H1 (cell line): ENCODE measurements at regions not wholly inside any gene's neighbourhood (a gene's known extent, or its start where the extent isn't known, plus 50 kb on each side); places are given as distances from the start of the nearest gene placed in this dataset.

ENCODE experiments used
- CTCF ChIA-PET: fragments of 300-600 bp; sonication (Branson Sonifier 250); formaldehyde crosslinking; loops from one replicate; lab custom pipeline; 2021; ENCODE audit not compliant: partially characterized antibody; lab: Charles Lee
- POLR2A ChIA-PET: fragments of 300-600 bp; sonication (Branson Sonifier 250); formaldehyde crosslinking; loops from one replicate; lab custom pipeline; 2021; ENCODE audit warnings: inconsistent platforms; ENCODE audit not compliant: partially characterized antibody; lab: Charles Lee
- DNase-seq, 2 experiments: peaks; one replicate each; pipeline versions ENCODE4 v3.0.0 to v3.0.0-alpha.2; 2010 to 2022; ENCODE audit warnings: low spot score in 2 of 2, low read depth in 1 of 2, mixed read lengths in 1 of 2
- FAIRE-seq: peaks from 2 replicates; lab custom pipeline; 2011; peaks lifted over from hg19 to GRCh38; lab: Jason Lieb, UNC
- H2AFZ ChIP-seq: 2 replicates; pipeline ENCODE4 v1.8.1; 2012; ENCODE audit warnings: low read length, inconsistent platforms
- H2AK5ac ChIP-seq: 2 replicates; pipeline ENCODE4 v1.6.1; 2013; ENCODE audit warnings: low read depth, low read length
- H2BK120ac ChIP-seq: replicated peaks from 2 replicates; pipeline ENCODE3; 2013; ENCODE audit warnings: low read depth, low read length, inconsistent platforms
- H2BK12ac ChIP-seq: 2 replicates; pipeline ENCODE4 v1.6.1; 2013; ENCODE audit warnings: low read depth, low read length
- H2BK15ac ChIP-seq: 2 replicates; pipeline ENCODE4 v1.6.1; 2013; ENCODE audit warnings: low read length
- H2BK20ac ChIP-seq: 2 replicates; pipeline ENCODE4 v1.6.1; 2013; ENCODE audit warnings: low read length
- H2BK5ac ChIP-seq: 2 replicates; pipeline ENCODE4 v1.6.1; 2013; ENCODE audit warnings: low read depth, low read length
- H3K14ac ChIP-seq: 2 replicates; pipeline ENCODE4 v1.6.1; 2013; ENCODE audit warnings: inconsistent platforms; ENCODE audit not compliant: insufficient read length
- H3K18ac ChIP-seq: 2 replicates; pipeline ENCODE4 v1.6.1; 2013; ENCODE audit warnings: low read length; ENCODE audit errors: extremely low read depth
- H3K23ac ChIP-seq: 2 replicates; pipeline ENCODE4 v1.6.1; 2013; ENCODE audit warnings: inconsistent platforms; ENCODE audit not compliant: insufficient read length
- H3K23me2 ChIP-seq: 2 replicates; pipeline ENCODE4 v1.6.1; 2013; ENCODE audit warnings: low read depth, low read length
- H3K27ac ChIP-seq: 2 replicates; pipeline ENCODE4 v1.6.1; 2011; ENCODE audit warnings: low read depth, low read length, inconsistent platforms
- H3K27me3 ChIP-seq, 4 experiments: replicated peaks in 1 of 4; 1 replicate in 1 of 4; 2 replicates in 3 of 4; pipeline versions ENCODE4 v1.6.1 to v1.8.1; 2011 to 2013; ENCODE audit warnings: low read length in 3 of 4, mild to moderate bottlenecking in 3 of 4, inconsistent platforms in 2 of 4, mixed read lengths in 2 of 4, moderate library complexity in 1 of 4; ENCODE audit not compliant: control insufficient read depth in 3 of 4, insufficient read depth in 3 of 4; ENCODE audit errors: extremely low read depth in 1 of 4
- H3K36me3 ChIP-seq, 4 experiments: 2 replicates each; pipeline versions ENCODE4 v1.6.1 to v1.8.1; 2011 to 2013; ENCODE audit warnings: mild to moderate bottlenecking in 4 of 4, low read length in 3 of 4, moderate library complexity in 2 of 4, control low read depth in 1 of 4, inconsistent platforms in 1 of 4; ENCODE audit not compliant: insufficient read depth in 4 of 4, control insufficient read depth in 2 of 4
- H3K4ac ChIP-seq: replicated peaks from 2 replicates; pipeline ENCODE3; 2013; ENCODE audit warnings: low read length, low read depth, mixed read lengths, inconsistent platforms; ENCODE audit not compliant: insufficient read length
- H3K4me1 ChIP-seq, 4 experiments: replicated peaks in 1 of 4; 1 replicate in 1 of 4; 2 replicates in 3 of 4; pipeline versions ENCODE4 v1.6.1 to v1.8.1; 2011 to 2013; ENCODE audit warnings: low read length in 3 of 4, inconsistent platforms in 2 of 4, mixed read lengths in 1 of 4; ENCODE audit not compliant: insufficient read depth in 4 of 4, control insufficient read depth in 3 of 4
- H3K4me2 ChIP-seq, 2 experiments: 2 replicates each; pipeline versions ENCODE4 v1.6.1 to v1.8.1; 2011 to 2013; ENCODE audit warnings: low read depth in 2 of 2, low read length in 2 of 2, control low read depth in 1 of 2, inconsistent platforms in 1 of 2, mild to moderate bottlenecking in 1 of 2; ENCODE audit not compliant: insufficient read depth in 1 of 2
- H3K4me3 ChIP-seq, 4 experiments: fragments of 200-600, 300-600 bp in 1 of 4; sonication (generic), shearing (Covaris generic), sonication (Bioruptor Twin) in 1 of 4; 2 replicates each; pipeline versions ENCODE4 v1.5.1 to v1.8.1; 2011 to 2016; ENCODE audit warnings: low read length in 4 of 4, low read depth in 3 of 4, control low read depth in 2 of 4, inconsistent platforms in 2 of 4, mild to moderate bottlenecking in 2 of 4, mixed read lengths in 1 of 4, moderate library complexity in 1 of 4; ENCODE audit not compliant: insufficient read depth in 2 of 4; ENCODE audit errors: extremely low read depth in 1 of 4
- H3K56ac ChIP-seq: replicated peaks from 2 replicates; pipeline ENCODE3; 2013; ENCODE audit warnings: low read depth, mild to moderate bottlenecking, mixed read lengths, low read length, inconsistent platforms; ENCODE audit not compliant: insufficient read length
- H3K79me1 ChIP-seq: 2 replicates; pipeline ENCODE4 v1.6.1; 2013; ENCODE audit warnings: low read depth, low read length, control low read depth
- H3K79me2 ChIP-seq, 2 experiments: 2 replicates each; pipeline versions ENCODE4 v1.6.1 to v1.8.1; 2012 to 2013; ENCODE audit warnings: low read length in 2 of 2, mild to moderate bottlenecking in 2 of 2, inconsistent platforms in 1 of 2; ENCODE audit not compliant: insufficient read depth in 2 of 2, control insufficient read depth in 1 of 2
- H3K9ac ChIP-seq, 4 experiments: replicated peaks in 1 of 4; 1 replicate in 1 of 4; 2 replicates in 3 of 4; pipeline versions ENCODE4 v1.6.1 to v1.8.1; 2011 to 2013; ENCODE audit warnings: low read depth in 3 of 4, low read length in 3 of 4, control low read depth in 2 of 4, mild to moderate bottlenecking in 2 of 4, moderate library complexity in 2 of 4, inconsistent platforms in 1 of 4; ENCODE audit errors: extremely low read depth in 1 of 4
- H3K9me3 ChIP-seq, 2 experiments: 2 replicates each; pipeline versions ENCODE4 v1.6.1 to v1.8.1; 2012 to 2013; ENCODE audit warnings: mild to moderate bottlenecking in 2 of 2, moderate library complexity in 2 of 2, control low read depth in 1 of 2, inconsistent platforms in 1 of 2, low read depth in 1 of 2, low read length in 1 of 2, mixed read lengths in 1 of 2; ENCODE audit not compliant: insufficient read depth in 2 of 2
- H4K20me1 ChIP-seq, 2 experiments: replicated peaks in 1 of 2; 2 replicates each; pipeline versions ENCODE3 to v1.8.1; 2011 to 2013; ENCODE audit warnings: inconsistent platforms in 2 of 2, low read length in 2 of 2, mild to moderate bottlenecking in 1 of 2; ENCODE audit not compliant: insufficient read depth in 2 of 2, control insufficient read depth in 1 of 2
- H4K5ac ChIP-seq: 2 replicates; pipeline ENCODE4 v1.6.1; 2013; ENCODE audit warnings: low read length, low read depth, mixed read lengths, inconsistent platforms; ENCODE audit not compliant: insufficient read length
- H4K8ac ChIP-seq: 2 replicates; pipeline ENCODE4 v1.8.0; 2013; ENCODE audit warnings: mild to moderate bottlenecking, moderate library complexity, low read length, inconsistent platforms; ENCODE audit not compliant: insufficient read depth; ENCODE audit errors: extremely low read depth
- H4K91ac ChIP-seq: replicated peaks from 2 replicates; pipeline ENCODE3; 2013; ENCODE audit warnings: low read length, mixed read lengths, inconsistent platforms; ENCODE audit not compliant: insufficient read length
- EP300 ChIP-seq, 2 experiments: IDR thresholded peaks; 1 replicate in 1 of 2; 2 replicates in 1 of 2; pipeline ENCODE4 v1.6.1; 2011 to 2012; ENCODE audit warnings: low read depth in 2 of 2, low read length in 2 of 2, mild to moderate bottlenecking in 2 of 2, borderline replicate concordance in 1 of 2, inconsistent platforms in 1 of 2, moderate library complexity in 1 of 2
- WGBS, 2 experiments: shearing (Covaris generic) in 1 of 2; methylation state at CpG; one replicate each; pipeline versions ENCODE4 v1.1.6 to v1.1.7; 2013 to 2015; ENCODE audit warnings: low lambda C conversion rate in 2 of 2, mixed read lengths in 2 of 2, inconsistent platforms in 1 of 2, low coverage in 1 of 2, missing lambda C conversion rate in 1 of 2; ENCODE audit not compliant: insufficient replicate concordance in 2 of 2, insufficient coverage in 1 of 2, insufficient read length in 1 of 2; ENCODE audit errors: extremely low coverage in 1 of 2, missing lambda C conversion rate in 1 of 2; 5-methylcytosine and 5-hydroxymethylcytosine counted together
- TF ChIP-seq, protein P1 (sequence below): IDR thresholded peaks from 2 replicates; pipeline ENCODE4 v1.6.1; 2011; ENCODE audit warnings: low read depth, mild to moderate bottlenecking, low read length; ENCODE audit not compliant: insufficient read depth

- ChIA-PET POLR2A (no interaction called here), CTCF (no interaction called here)
- Histone ChIP-seq H3K23me2 (no peaks in the 10 kb centered on the region), H3K56ac (no peak overlapping the region), H2BK120ac (no peak overlapping the region), H2AFZ (no peak overlapping the region), H3K79me2 (no peaks in the 10 kb centered on the region), H3K27ac (no peak overlapping the region), H2BK15ac (no peak overlapping the region), H2AK5ac (no peak overlapping the region), H3K4me2 (no peak overlapping the region), H3K4me3 (no peak overlapping the region), H3K36me3 (no peaks in the 10 kb centered on the region), H4K91ac (no peak overlapping the region), H2BK20ac (no peak overlapping the region), H4K8ac (no peak overlapping the region), H4K5ac (no peak overlapping the region), H3K23ac (no peak overlapping the region), H3K18ac (no peak overlapping the region), H3K14ac (no peak overlapping the region), H3K79me1 (no peaks in the 10 kb centered on the region), H3K4me1 (no peaks in the 10 kb centered on the region), H2BK12ac (no peak overlapping the region), H3K9me3 (peaks cover 3 to 14% of the 10 kb centered on the region in 2 experiments; a peak in 3 of 4 replicates), H3K9ac (no peak overlapping the region), H3K4ac (no peak overlapping the region), H4K20me1 (no peaks in the 10 kb centered on the region), H2BK5ac (no peak overlapping the region), H3K27me3 (no peaks in the 10 kb centered on the region)
- TF ChIP-seq EP300 (IDR thresholded peaks at IDR 0.05; ENCODE audit: borderline replicate concordance in 1 of 2, low read depth in 2 of 2, low read length in 2 of 2), result no peak
- TF ChIP-seq, protein P1, sequence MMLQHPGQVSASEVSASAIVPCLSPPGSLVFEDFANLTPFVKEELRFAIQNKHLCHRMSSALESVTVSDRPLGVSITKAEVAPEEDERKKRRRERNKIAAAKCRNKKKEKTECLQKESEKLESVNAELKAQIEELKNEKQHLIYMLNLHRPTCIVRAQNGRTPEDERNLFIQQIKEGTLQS, result no peak
- DNase-seq, result no peak
- no peak for FAIRE-seq
- WGBS, 2 experiments, result 95% methylated on average over 6 of the region's 6 CpGs; no CpG with 5 or more reads in 1 of the 2 experiments
These were observed 316.1 kb upstream of the IRX3 start for GRCh38 chr16:54602666-54603065.
